Fibroblast of lung (primary cell): ENCODE measurements at regions not wholly inside any gene's neighbourhood (a gene's known extent, or its start where the extent isn't known, plus 50 kb on each side); places are given as distances from the start of the nearest gene placed in this dataset.

Experiments
- EZH2 ChIP-seq: IDR thresholded peaks from 2 replicates; pipeline ENCODE4 v1.5.1; 2012; ENCODE audit warnings: low read length, control low read depth, mild to moderate bottlenecking; ENCODE audit errors: missing control alignments
- TF ChIP-seq, protein P1 (sequence below), 2 donors: IDR thresholded peaks in 1 of 2; conservative IDR thresholded peaks in 1 of 2; 1 replicate in 1 of 2; 2 replicates in 1 of 2; pipeline ENCODE4 v1.5.1; 2011 to 2012; ENCODE audit warnings: low read length in 2 of 2, control low read depth in 1 of 2, inconsistent platforms in 1 of 2, low read depth in 1 of 2, mild to moderate bottlenecking in 1 of 2

DNA sequence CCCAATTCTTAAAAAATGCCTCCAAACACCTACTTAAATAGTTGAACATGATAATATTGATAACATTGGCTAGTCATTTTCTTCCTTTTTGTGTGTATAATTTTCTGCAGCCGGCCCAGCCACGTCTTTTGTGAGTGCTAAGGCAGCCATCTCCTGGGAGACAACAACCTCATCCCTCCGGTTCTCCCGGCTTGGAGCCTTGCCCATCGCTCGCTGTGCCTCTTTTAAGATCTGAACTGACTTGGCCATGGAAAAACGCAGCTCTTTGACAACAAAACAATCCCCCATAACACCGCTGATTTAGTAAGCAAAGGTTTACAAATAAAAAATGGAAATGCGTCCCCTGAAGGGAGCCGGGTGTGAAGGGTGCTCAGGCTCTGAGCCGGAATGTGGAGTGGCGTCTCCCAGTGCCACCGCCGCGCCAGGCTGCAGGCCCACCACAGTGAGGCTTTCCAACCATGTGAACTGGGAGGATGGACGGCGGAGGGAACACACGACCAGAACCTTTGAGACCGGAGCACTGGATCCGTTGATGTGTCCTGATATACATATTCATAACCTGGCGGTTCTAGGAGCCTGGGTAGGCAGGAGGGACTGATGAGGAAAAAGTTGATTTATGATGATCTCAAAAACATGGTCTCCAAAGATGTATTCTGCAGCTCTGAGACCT is 87.4 kb downstream of the SMIM21 start:
- TF ChIP-seq, protein P1, sequence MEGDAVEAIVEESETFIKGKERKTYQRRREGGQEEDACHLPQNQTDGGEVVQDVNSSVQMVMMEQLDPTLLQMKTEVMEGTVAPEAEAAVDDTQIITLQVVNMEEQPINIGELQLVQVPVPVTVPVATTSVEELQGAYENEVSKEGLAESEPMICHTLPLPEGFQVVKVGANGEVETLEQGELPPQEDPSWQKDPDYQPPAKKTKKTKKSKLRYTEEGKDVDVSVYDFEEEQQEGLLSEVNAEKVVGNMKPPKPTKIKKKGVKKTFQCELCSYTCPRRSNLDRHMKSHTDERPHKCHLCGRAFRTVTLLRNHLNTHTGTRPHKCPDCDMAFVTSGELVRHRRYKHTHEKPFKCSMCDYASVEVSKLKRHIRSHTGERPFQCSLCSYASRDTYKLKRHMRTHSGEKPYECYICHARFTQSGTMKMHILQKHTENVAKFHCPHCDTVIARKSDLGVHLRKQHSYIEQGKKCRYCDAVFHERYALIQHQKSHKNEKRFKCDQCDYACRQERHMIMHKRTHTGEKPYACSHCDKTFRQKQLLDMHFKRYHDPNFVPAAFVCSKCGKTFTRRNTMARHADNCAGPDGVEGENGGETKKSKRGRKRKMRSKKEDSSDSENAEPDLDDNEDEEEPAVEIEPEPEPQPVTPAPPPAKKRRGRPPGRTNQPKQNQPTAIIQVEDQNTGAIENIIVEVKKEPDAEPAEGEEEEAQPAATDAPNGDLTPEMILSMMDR (conservative IDR thresholded peaks at IDR 0.05 in 1 of 2, IDR thresholded peaks at IDR 0.05 in 1 of 2; ENCODE audit: low read depth in 1 of 2, low read length in 2 of 2) = no peak
- no peak for TF ChIP-seq EZH2
